GM21423 (cell line): ENCODE measurements at regions not wholly inside any gene's neighbourhood (a gene's known extent, or its start where the extent isn't known, plus 50 kb on each side); places are given as distances from the start of the nearest gene placed in this dataset.

Experiments used
- ATAC-seq: cut with Tn5 transposase; IDR thresholded peaks from one replicate; pipeline ENCODE4 v1.9.1; 2021; ENCODE audit warnings: mild to moderate bottlenecking, moderate library complexity; ENCODE audit not compliant: unreplicated experiment

DNA sequence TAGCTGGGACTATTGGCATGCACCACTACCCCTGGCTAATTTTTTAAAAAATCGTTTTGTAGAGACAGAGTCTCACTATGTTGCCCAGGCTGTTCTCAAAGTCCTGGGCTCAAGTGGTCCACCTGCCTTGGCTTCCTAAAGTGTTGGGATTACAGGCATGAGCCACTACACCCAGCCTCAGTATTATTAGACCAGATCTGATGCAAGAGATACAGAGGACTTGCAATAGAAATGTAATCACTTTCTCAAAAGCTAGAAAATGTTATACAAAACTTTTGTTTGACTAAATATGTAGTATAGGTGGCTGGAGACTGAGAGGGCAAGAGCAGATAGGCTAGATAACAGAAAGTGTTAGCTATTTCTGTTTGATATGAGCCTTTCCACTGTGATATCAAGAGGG, 531.9 kb downstream of the SOX2 start:
- no peak for ATAC-seq

DNA sequence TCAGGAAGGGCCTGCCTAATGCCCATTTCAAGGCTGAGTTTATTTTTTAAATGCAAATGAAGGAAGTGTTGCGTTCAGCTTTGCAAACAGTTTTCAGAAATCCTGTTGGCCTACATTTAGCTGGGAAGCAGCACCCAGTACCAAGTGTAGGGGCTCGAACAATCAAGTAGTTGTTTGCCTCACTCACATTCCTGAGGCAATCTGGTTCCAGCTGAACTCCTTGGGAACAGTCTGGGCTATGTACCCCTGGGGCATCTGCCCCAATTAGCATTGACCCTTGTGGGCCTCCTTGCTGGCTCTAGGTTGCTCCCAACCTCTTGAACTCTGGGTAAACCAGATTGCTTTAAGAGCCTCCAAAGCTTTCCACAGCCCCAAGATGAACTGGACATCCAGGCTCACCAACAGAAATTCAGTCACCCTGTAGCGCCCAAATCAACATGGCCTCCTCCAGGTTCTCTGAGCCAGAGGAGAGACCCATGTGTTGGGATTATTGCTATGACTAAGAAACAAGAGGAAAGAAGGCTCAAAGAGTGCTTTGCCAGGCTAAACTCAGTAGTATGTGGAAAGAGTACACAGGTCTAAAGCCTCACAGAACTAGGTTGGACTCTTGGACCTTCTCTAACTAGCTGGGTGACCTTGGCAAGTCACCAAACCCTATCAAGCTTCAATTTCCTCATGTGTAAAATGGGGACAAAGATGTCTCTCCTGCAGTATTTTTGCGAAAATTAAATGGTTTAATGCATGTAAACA, 532.7 kb downstream of the SOX2 start:
- no peak for ATAC-seq

DNA sequence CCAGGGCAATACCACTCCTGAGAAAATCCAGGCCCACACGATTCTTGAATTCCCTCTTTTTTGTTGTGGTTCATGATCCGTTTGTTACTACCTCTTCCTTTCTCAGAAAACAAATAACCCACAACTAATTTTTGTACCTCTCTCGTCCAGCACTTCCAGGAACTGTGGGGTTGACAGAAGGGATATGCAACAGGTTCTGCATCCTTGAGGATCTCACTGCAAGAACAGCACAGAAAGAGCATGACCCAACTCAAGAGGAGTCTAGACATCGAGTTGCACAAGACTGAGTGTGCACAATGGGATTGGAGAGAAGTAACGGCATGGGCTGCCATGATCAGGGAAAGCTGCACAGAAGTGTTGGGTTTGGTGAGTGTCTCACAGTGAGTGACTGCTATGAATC, 533.3 kb downstream of the SOX2 start:
- ATAC-seq, result no peak

DNA sequence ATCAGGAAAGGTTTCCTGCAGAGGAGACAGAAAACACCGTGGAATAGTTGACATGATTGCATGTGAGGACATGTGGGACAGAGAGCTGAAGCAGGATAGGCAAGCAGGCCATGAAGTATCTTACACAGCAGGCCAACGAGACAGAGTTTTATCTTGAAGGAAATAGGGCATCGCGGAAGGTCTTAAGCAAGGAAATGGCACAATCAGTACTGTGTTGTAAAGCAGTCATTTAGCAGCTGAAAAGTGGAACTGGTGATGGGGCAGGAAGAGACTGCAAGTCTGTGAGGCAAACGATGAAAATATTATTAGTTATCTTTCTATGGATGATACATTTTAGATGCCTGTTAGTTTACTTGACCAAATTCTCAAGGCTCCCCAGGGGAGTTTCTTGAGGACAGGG, 535.1 kb downstream of the SOX2 start:
- ATAC-seq, result no peak

DNA sequence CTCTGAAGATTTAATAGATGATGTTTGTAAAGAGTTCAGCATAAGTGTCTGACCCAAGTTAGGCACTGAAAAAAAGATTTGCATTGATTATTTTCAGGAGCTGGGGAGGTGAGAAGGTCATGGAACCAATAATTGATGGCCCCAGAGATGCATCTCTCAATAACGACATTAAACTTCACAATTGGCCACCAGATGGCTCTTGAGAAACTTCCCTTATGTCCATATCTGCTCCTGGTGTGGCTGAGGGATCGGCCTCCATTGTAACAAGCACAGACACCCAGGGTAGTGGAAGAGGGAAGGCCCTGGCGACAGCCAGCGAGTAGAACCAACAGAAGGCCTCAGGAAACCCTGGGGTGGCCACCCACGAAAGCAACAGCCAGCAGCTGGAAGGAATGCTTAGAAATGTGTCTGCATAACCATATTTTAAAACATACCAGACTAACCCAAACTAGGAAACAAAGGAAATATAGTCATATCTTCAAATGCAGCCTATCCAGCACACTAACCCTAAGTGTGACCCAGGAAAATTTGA, 536.7 kb downstream of the SOX2 start:
- no peak for ATAC-seq

DNA sequence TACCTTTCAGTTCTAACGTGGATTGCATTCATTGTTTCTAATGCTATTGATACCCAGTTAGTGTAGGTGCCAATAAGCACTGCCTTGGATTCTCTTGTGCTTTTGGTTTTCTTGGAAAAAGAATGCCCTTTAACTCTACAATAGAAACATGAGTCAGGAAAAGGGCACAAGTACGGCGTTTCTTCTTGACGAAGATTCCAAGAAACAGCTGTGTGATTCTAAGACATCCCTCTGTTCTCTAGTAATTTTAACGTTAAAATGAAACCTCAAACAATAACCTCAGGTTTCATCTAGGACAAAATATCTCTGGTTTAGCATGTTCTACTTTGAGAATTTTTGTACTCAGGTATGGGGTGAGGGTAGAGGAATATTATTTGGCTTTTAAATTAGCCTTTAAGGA, 540.5 kb upstream of the ATP11B start:
- no peak for ATAC-seq

DNA sequence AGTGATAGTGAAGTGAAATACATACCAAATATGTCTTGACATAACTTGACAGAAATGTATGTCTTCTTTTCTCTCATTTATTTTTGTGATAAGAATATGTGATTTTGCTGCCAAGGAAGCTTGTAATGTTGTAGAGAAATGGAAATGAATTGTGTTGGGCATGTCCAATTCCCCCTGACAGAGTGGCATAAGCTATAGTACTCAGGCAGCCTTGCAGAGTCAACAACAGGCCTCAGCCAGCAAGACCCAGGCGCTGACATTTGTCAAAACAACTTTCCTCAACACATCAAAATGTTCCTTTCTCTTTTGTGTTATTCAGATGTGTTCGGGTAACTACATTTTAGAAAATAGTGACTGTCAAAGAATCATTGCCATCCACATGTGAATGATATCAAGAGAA, 538.1 kb upstream of the ATP11B start:
- no peak for ATAC-seq

DNA sequence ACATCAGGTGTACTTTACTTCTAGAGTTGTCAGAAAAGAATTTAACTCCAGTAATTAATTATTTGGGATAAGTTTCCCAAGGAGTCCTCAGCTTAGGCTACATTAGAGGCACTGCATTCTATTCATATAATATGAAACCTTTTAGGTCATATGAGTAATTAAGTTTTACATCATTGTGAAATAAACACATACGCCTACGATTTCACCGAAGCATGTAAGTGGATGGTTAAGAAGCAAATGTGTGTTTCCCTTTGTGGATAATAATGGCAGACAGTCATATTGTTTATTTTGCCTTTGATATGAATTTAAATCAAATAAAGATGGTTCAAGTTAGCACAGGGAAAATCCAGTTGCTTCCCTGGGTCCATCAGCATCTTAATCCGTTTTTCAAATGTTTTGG, 535.9 kb upstream of the ATP11B start:
- no peak for ATAC-seq

DNA sequence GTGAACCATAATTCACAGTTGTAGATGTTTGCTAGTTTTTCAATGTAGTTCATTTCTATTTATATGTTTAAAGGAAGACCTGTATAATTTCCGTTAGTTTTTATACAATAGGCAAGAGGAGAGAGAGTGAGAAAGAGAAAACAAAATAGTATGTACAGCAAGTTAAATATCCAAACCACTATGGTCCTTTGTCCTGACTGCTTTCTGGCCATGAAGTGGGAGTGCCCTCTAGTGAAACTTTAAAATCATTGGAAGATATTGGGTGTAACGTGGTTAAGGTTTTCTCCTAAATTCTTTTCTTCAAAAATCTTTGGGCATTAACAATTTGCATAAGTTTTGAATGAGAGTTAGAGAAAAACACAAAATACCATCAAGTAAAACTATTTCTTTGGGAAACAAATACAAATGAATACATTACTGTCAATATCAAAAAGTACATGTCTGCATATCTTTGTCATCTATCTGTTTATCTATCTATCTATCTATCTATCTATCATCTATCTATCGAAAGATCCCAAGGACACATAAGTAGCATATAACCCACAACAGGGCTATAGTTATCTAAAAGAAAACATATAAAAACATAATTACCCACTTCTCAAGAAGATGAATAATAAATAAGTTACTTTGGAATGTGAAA, 534.6 kb upstream of the ATP11B start:
- no peak for ATAC-seq

DNA sequence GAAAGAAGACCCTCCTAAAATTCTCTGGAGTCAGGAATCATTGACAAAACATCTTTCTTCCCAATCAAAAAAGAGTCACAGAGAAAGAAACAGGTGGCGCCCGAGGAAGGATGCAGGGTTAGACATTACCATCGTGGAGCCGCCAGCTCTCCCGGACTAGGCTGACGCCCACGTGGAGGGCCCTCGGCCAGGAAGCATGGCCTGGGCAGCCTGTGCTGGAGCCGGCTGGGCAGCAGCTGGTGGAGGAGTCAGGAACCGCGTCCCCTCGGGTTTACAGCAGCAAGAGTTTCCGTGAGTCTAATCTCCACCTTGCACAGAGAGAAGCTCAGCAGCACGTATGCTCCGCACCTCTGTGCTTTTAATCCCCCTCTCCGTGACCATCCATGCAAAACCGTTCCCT, 533.7 kb upstream of the ATP11B start:
- no peak for ATAC-seq

DNA sequence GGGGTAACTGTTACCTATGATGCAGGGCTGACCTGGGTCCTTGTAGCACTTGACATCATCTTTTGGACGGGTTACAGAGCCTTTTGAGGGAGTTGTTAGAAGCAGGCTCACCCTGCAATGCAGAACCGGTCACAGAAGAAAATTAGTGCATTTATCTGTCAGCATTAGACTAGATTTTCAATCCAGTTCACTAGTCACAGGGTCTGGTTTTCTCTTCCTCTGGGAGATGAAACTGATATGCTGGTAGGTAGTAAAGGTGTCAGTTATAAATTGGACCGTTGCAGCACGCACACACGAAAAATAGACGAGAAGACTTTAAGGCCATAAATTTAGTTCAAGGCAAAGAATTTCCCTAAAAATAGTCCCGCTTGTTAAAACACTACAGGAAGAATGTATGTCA, 532.3 kb upstream of the ATP11B start:
- no peak for ATAC-seq

DNA sequence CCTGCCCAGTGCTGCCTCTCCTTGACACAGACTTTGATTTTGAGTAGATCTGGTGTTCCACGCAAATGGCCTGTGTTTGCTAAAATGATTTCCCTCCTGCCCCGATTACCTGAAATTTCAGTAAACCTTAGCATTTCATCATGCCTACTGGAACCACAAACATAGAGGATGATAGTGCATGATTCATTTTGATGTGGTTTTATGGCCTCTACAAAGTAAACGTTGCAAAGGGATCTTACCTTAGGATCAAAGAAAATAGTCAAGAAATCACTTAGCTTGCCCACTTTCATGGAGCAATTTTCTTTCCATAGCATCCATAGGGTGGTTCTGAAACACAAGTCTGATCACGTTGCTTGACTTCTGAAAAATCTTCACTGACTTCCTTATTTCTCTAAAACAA, 524.6 kb upstream of the ATP11B start:
- no peak for ATAC-seq

DNA sequence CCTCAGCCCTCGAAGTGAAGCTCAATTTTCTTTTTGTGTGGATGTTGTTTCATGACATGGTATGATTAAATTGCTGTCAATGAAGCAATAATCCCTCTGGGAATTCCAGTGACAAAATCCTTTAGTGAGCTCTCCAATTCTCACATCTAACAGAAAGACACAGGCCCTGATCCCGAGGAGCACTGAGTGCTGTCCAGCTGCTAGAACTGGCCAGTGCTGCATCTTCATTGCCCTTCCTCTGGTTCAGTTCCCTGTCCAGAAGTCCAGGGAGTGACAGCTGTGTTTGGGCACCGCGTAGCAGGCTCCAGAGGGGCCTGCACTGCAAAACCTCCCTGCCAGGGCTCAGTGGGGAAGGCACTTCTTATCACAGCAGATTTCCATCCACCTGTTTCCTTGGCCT, 516.8 kb upstream of the ATP11B start:
- no peak for ATAC-seq

DNA sequence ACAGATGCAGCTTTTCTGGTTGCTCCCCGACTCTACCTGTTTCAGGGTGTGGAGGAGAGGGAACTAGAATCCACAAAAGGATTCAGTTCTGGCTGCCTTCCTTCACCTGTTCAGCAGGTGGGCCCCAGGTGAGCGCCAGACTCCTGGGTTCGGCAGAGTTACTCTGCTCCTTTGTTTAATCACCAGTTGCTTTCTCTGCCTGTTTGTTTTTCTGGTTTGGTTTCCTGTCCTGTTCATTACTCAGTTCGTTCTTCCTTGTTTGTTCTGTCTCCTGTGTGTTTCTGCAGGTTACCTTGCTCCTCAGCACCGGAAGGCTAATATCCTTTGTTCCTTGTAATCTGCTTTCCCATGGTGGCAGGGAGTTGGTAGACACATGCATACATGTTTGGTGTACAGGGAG, 508.5 kb upstream of the ATP11B start:
- no peak for ATAC-seq

DNA sequence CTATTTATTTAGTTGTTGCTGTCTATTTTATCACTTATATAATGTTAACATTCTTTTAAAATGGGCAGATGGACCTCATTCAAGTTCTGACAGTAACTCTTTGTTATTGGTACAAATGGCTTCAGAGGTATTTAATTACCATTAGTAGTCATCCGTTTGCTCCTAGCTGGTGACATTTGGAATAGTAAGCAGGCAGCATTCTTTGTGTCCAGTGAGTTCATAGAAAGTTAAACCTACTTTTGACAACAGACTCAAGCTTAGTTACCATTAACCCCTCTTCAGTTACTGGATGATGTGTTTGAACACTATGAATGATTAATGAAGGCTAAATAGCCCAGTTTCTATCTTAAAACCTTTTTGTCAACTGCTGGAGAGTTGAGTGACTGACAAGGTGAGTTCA, 500.7 kb upstream of the ATP11B start:
- ATAC-seq, result no peak

DNA sequence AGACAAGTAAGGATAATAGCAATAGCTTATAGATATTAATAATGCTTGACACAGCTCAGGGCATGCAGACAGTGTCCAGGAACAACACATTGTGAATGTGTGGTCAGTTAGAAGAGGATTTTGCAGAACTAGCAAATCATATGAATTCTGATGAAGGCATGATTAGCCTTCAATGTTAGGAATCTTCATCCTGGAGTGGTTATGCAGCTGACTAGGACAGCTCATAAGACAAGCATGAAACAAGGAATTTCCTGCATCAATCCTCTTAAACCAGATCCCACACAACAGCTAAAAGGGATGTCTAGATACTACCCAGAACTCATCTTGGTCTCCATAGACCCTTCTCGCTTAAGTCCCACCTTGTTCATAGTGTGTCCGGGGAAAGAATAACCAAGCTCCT, 499.0 kb upstream of the ATP11B start:
- ATAC-seq, result no peak

DNA sequence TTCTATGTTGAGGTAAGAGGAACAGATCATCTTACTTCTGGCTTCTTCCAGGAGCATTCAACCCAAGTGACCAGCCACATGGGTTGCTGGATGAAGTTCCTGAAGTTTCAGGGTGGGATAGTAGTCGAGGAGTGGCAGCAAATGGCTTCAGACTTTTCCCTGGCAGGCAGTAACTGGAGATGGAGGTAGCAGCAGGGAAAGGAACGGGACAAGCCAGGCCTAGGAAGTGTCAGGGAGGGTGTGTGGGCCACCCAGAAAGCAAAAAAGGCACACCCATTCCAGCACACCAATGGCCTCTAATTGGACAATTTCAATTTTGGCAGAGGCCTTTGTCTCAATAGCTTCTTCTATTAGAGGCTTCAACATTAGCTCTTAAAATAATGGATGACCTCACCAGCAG, 498.6 kb upstream of the ATP11B start:
- no peak for ATAC-seq

DNA sequence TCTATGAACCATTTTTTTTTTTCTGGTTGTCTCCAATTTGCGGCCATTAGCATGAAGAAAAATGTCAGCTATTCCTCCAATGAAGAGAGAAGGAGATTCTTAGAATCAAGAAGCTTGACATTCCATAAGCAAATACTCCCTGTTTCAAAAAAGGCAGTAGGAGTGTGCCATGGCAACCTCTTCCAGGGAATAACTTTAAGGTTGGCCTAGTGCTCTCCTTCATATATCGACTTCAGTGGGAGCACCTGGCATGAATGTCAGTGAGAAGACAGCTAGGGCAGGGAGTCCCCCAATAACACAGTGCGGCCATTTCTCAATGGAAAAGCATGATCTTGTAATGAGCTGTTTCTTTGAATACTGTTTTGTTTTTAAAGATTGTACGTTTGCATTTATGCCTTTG, 493.0 kb upstream of the ATP11B start:
- ATAC-seq, result no peak

DNA sequence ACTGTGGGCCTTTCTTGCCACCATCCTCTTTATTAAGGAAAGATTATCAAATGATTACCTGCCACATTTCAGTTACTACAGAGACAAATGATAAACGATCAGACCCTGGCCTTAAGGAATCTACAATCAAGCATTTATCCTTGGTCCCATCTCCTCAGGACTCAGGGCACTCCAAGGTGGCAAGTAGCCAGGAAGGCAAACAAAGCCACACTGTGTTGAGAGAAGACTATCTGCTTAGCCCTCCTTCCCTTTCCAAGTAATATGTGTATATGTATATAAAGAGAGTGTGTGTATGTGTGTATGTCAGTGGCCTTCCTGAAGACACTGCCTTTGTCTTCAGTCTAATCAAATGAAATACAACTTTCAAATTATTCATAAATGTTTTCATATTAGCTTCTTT, 490.1 kb upstream of the ATP11B start:
- no peak for ATAC-seq

DNA sequence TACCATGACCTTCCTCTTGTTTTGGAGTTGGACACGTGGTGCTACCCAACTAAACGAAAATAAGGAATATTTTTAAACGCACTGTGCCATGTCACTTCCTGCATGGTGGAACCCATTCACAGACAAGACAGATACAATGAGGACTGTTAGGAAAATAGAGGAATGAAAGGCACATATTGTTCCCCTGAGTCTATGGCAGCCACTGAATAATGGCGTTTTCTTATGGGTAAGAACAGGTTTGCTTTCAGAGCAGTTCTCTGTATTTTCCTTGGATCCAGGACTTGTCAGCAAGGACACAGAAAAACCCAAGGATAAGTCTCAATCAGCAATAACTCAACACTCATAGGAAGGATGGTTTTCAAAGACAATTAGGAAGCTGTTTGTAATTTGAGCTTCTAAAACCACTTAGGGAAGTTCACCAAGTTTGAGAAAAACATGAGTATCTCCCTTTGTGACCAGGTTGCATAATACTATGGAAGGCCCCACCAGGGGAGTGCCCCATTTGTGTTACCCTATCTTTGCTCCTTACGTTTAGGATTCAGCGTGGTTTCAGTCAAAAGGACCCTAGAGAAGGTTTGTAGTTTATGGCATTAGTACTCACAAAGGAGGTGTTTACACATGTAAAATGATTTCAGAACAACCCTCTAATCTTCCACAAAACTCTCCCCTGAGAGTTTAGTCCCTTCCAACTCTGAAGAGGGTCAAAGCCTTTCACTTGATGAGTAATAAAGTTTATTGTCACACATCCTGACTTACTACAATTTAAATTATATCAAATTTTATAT, 487.2 kb upstream of the ATP11B start:
- ATAC-seq, result no peak

DNA sequence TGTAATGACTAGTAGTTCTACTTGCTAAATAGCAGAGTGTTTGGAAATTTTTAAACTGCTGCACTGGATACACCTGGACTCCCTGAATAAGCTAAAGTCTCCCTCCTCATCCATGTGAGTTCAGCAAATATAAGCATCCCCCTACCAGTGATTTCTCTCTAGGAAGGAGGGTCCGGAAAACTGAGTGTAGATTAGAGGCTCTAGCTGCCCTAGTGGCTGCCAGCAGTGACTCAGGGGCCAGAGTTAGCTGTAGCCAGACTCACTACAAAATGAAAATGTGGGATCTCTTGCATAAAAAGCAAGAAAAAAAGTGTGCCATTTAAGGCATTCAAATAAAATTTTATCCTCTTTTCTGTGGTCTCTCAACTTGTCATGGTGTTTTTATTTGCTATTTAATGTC, 485.0 kb upstream of the ATP11B start:
- ATAC-seq, result no peak

DNA sequence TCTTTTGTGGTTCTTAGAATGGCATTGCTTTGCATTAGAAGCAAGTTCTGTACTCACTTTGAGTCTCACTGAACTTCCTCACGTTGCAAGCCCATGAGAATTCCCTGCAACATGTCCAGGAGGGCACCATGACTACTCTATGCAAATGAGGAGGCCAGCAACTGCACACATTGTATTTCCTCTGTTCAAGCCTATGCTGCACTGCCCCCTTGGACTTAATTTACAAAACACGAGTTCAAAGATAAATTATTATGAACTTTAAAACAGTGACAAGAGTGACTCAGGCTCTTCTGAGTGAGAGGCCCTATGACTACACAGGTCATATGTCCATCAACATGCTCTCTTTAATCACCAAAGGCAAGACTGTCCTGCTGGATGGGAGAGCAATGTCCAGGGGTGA, 484.2 kb upstream of the ATP11B start:
- ATAC-seq, result no peak
